Activated T-helper 1 cell treated with anti-CD3 and anti-CD28 coated beads, Interleukin-12 subunit alpha, Interleukin-12 subunit beta, Interleukin-2, Interleukin-4 antibody, amounts not matched to agents 30 ng/mL and 10 ng/mL and 1 ng/mL, durations not matched to agents 14 hours and 24 hours and 36 hours (primary cell): ENCODE measurements at regions not wholly inside any gene's neighbourhood (a gene's known extent, or its start where the extent isn't known, plus 50 kb on each side); places are given as distances from the start of the nearest gene placed in this dataset.
"Not testable (repeated sequence)": the region's sequence is repeated elsewhere in the genome, so short reads cannot be mapped to it uniquely, and the experiment has no call there.

Experiments
- DNase-seq: peaks from one replicate; pipeline ENCODE4 v3.0.0; 2021; ENCODE audit warnings: low spot score
- H3K27ac Mint-ChIP-seq: one replicate; pipeline ENCODE4 v1.8.0; 2021; ENCODE audit warnings: mild to moderate bottlenecking, mixed read lengths
- H3K27me3 Mint-ChIP-seq: one replicate; pipeline ENCODE4 v1.8.0; 2022; ENCODE audit warnings: mild to moderate bottlenecking, moderate library complexity, mixed read lengths; ENCODE audit not compliant: insufficient read depth
- H3K36me3 Mint-ChIP-seq: one replicate; pipeline ENCODE4 v1.8.0; 2021; ENCODE audit warnings: low read depth, mixed read lengths
- H3K4me1 Mint-ChIP-seq: one replicate; pipeline ENCODE4 v1.8.0; 2021; ENCODE audit warnings: low read depth, mixed read lengths
- H3K4me3 Mint-ChIP-seq: one replicate; pipeline ENCODE4 v1.8.0; 2021; ENCODE audit warnings: mild to moderate bottlenecking, moderate library complexity, mixed read lengths
- H3K9me3 Mint-ChIP-seq: one replicate; pipeline ENCODE4 v1.8.0; 2021; ENCODE audit warnings: mixed read lengths
- intact Hi-C: fragments of 100-400 bp; cut with micrococcal nuclease; formaldehyde crosslinking; loops from one replicate; pipeline ENCODE4 v1.15.1; 2024

- H3K36me3 Mint-ChIP-seq, H3K27ac Mint-ChIP-seq, DNase-seq, H3K27me3 Mint-ChIP-seq, H3K9me3 Mint-ChIP-seq, H3K4me1 Mint-ChIP-seq, H3K4me3 Mint-ChIP-seq, intact Hi-C loops: not testable (repeated sequence)
Observed at GRCh38 chr6:71007298-71007697, 50.4 kb upstream of the B3GAT2 start.

- H3K27me3 Mint-ChIP-seq = peaks cover 5% of the 10 kb centered on the region
- H3K4me1 Mint-ChIP-seq = no peaks in the 10 kb centered on the region
- no peak overlapping the region for H3K4me3 Mint-ChIP-seq
- no peaks in the 10 kb centered on the region for H3K36me3 Mint-ChIP-seq
- H3K27ac Mint-ChIP-seq = no peak overlapping the region
- H3K9me3 Mint-ChIP-seq = no peaks in the 10 kb centered on the region
- intact Hi-C loops = loop anchor here (1.0 to 10.0 kb wide), 4 partner anchors 306 to 791 kb away; no protein-coding TSS in a partner anchor
- DNase-seq = no peak
Observed at GRCh38 chr6:71011871-71012371, 55.1 kb upstream of the B3GAT2 start.

GRCh38 chr6:71012866-71013469 is 56.1 kb upstream of the B3GAT2 start:
- Mint-ChIP-seq H3K27me3 (peaks cover 5% of the 10 kb centered on the region), H3K4me3 (no peak overlapping the region), H3K27ac (no peak overlapping the region), H3K36me3 (no peaks in the 10 kb centered on the region), H3K4me1 (no peaks in the 10 kb centered on the region), H3K9me3 (no peaks in the 10 kb centered on the region)
- no peak for DNase-seq
- intact Hi-C loops = loop anchor here (1.0 to 10.0 kb wide), 6 partner anchors 129 to 792 kb away; no protein-coding TSS in a partner anchor

- Mint-ChIP-seq H3K9me3 (no peaks in the 10 kb centered on the region), H3K27ac (no peak overlapping the region), H3K4me3 (no peak overlapping the region), H3K4me1 (no peaks in the 10 kb centered on the region), H3K36me3 (no peaks in the 10 kb centered on the region), H3K27me3 (peaks cover 5% of the 10 kb centered on the region)
- DNase-seq = no peak
- intact Hi-C loops = loop anchor here (10.0 kb wide), 1 partner anchor 491 kb away; no protein-coding TSS in a partner anchor
Observed at GRCh38 chr6:71015392-71015791, 58.5 kb upstream of the B3GAT2 start.

- Mint-ChIP-seq H3K4me1 (no peaks in the 10 kb centered on the region), H3K27ac (no peak overlapping the region), H3K27me3 (peaks cover 4% of the 10 kb centered on the region), H3K4me3 (no peak overlapping the region), H3K36me3 (no peaks in the 10 kb centered on the region), H3K9me3 (no peaks in the 10 kb centered on the region)
- no peak for DNase-seq
- intact Hi-C loops = no loop called here
Observed at GRCh38 chr6:71028236-71028876, 71.5 kb upstream of the B3GAT2 start.

- Mint-ChIP-seq H3K4me1 (no peaks in the 10 kb centered on the region), H3K36me3 (no peaks in the 10 kb centered on the region), H3K4me3 (no peak overlapping the region), H3K27ac (no peak overlapping the region), H3K9me3 (no peaks in the 10 kb centered on the region), H3K27me3 (peaks cover 4% of the 10 kb centered on the region)
- intact Hi-C loops = no loop called here
- DNase-seq = no peak
Observed at GRCh38 chr6:71028877-71029252, 72.0 kb upstream of the B3GAT2 start.

GRCh38 chr6:71029555-71029954 is 72.7 kb upstream of the B3GAT2 start:
- no peak for DNase-seq
- H3K4me3 Mint-ChIP-seq = no peak overlapping the region
- intact Hi-C loops = no loop called here

GRCh38 chr6:71031912-71032311 is 75.1 kb upstream of the B3GAT2 start:
- Mint-ChIP-seq H3K36me3 (no peaks in the 10 kb centered on the region), H3K27ac (no peak overlapping the region), H3K4me3 (no peak overlapping the region), H3K27me3 (peaks cover 4% of the 10 kb centered on the region), H3K4me1 (no peaks in the 10 kb centered on the region), H3K9me3 (no peaks in the 10 kb centered on the region)
- intact Hi-C loops = no loop called here
- DNase-seq = no peak

More at GRCh38 chr6:71029555-71029954, 72.7 kb upstream of the B3GAT2 start:
- no peaks in the 10 kb centered on the region for H3K9me3 Mint-ChIP-seq
- H3K36me3 Mint-ChIP-seq = no peaks in the 10 kb centered on the region
- H3K27ac Mint-ChIP-seq = no peak overlapping the region
- peaks cover 4% of the 10 kb centered on the region for H3K27me3 Mint-ChIP-seq
- no peaks in the 10 kb centered on the region for H3K4me1 Mint-ChIP-seq

- Mint-ChIP-seq H3K27ac (no peak overlapping the region), H3K4me3 (no peak overlapping the region), H3K36me3 (no peaks in the 10 kb centered on the region), H3K9me3 (no peaks in the 10 kb centered on the region), H3K27me3 (peaks cover 4% of the 10 kb centered on the region), H3K4me1 (no peaks in the 10 kb centered on the region)
- no peak for DNase-seq
- intact Hi-C loops = no loop called here
Observed at GRCh38 chr6:71033171-71033570, 76.3 kb upstream of the B3GAT2 start.

- H3K27ac Mint-ChIP-seq = no peak overlapping the region
- no peaks in the 10 kb centered on the region for H3K4me1 Mint-ChIP-seq
- no peaks in the 10 kb centered on the region for H3K36me3 Mint-ChIP-seq
- no peak overlapping the region for H3K4me3 Mint-ChIP-seq
- DNase-seq = no peak
- H3K9me3 Mint-ChIP-seq = no peaks in the 10 kb centered on the region
- intact Hi-C loops = no loop called here
- peaks cover 4% of the 10 kb centered on the region for H3K27me3 Mint-ChIP-seq
Observed at GRCh38 chr6:71033890-71034289, 77.0 kb upstream of the B3GAT2 start.

- Mint-ChIP-seq H3K27ac (no peak overlapping the region), H3K27me3 (peaks cover 4% of the 10 kb centered on the region), H3K4me3 (no peak overlapping the region), H3K36me3 (no peaks in the 10 kb centered on the region), H3K9me3 (no peaks in the 10 kb centered on the region), H3K4me1 (no peaks in the 10 kb centered on the region)
- intact Hi-C loops = no loop called here
- no peak for DNase-seq
Observed at GRCh38 chr6:71034563-71035345, 77.9 kb upstream of the B3GAT2 start.

GRCh38 chr6:71035871-71036270 is 79.0 kb upstream of the B3GAT2 start:
- intact Hi-C loops = no loop called here
- DNase-seq = no peak
- no peaks in the 10 kb centered on the region for H3K9me3 Mint-ChIP-seq
- H3K4me1 Mint-ChIP-seq = no peaks in the 10 kb centered on the region
- H3K4me3 Mint-ChIP-seq = no peak overlapping the region
- no peak overlapping the region for H3K27ac Mint-ChIP-seq
- peaks cover 7% of the 10 kb centered on the region for H3K27me3 Mint-ChIP-seq
- H3K36me3 Mint-ChIP-seq = no peaks in the 10 kb centered on the region

- Mint-ChIP-seq H3K4me1 (no peaks in the 10 kb centered on the region), H3K36me3 (no peaks in the 10 kb centered on the region), H3K27me3 (peaks cover 5% of the 10 kb centered on the region), H3K9me3 (no peaks in the 10 kb centered on the region), H3K27ac (no peak overlapping the region), H3K4me3 (no peak overlapping the region)
- intact Hi-C loops = no loop called here
- no peak for DNase-seq
Observed at GRCh38 chr6:71038711-71039344, 82.0 kb upstream of the B3GAT2 start.
